ENCODE measurements at regions not wholly inside any gene's neighbourhood (a gene's known extent, or its start where the extent isn't known, plus 50 kb on each side); places are given as distances from the start of the nearest gene placed in this dataset.

- no peaks in the 10 kb centered on the region for H3K9me3 ChIP-seq (ENCODE audit: control insufficient read depth, insufficient read depth, low read depth, low read length)
- TF ChIP-seq PBX3 (CRISPR knock-in tag; IDR thresholded peaks at IDR 0.05) (no peak), GLI2 (tag by site-specific recombination; IDR thresholded peaks at IDR 0.05; ENCODE audit: borderline replicate concordance, low read depth) (no peak), ELK4 (IDR thresholded peaks at IDR 0.05; ENCODE audit: borderline replicate concordance, low read depth, low read length) (no peak), YY2 (tag by site-specific recombination; IDR thresholded peaks at IDR 0.05) (no peak), ZNF26 (tag by site-specific recombination; IDR thresholded peaks at IDR 0.05) (no peak), PRDM10 (tag by site-specific recombination; IDR thresholded peaks at IDR 0.05) (no peak), ZBTB21 (tag by site-specific recombination; IDR thresholded peaks at IDR 0.05) (no peak), ZNF19 (tag by site-specific recombination; IDR thresholded peaks at IDR 0.05; ENCODE audit: low read depth) (no peak), ZNF560 (tag by site-specific recombination; IDR thresholded peaks at IDR 0.05; ENCODE audit: borderline replicate concordance) (no peak), ZNF223 (tag by site-specific recombination; IDR thresholded peaks at IDR 0.05) (no peak), BCL11A (tag by site-specific recombination; IDR thresholded peaks at IDR 0.05; ENCODE audit: low read depth) (no peak), ZBTB6 (tag by site-specific recombination; IDR thresholded peaks at IDR 0.05) (no peak), ZNF248 (tag by site-specific recombination; IDR thresholded peaks at IDR 0.05) (no peak)
- ChIA-PET CTCF (interaction anchor here (0.6 to 1.3 kb wide), 6 partner anchors 10 to 370 kb away, joined by 3 to 6 read pairs (median 3); no protein-coding TSS in a partner anchor), POLR2A (no interaction called here)
- no peak overlapping the region for H3K27ac ChIP-seq (ENCODE audit: extremely low read depth, low read depth, low read length)
- no peaks in the 10 kb centered on the region for H3K4me1 ChIP-seq (ENCODE audit: control insufficient read depth, insufficient read depth, low read length)
- H3K4me3 ChIP-seq (ENCODE audit: low read depth, low read length): no peak overlapping the region
- no peaks in the 10 kb centered on the region for H3K36me3 ChIP-seq (ENCODE audit: control insufficient read depth in 2 of 2, insufficient read depth in 1 of 2, low read length in 2 of 2)
Observed at GRCh38 chr6:166253778-166254204, 54.4 kb downstream of the PRR18 start.

- no peak overlapping the region for H3K27ac ChIP-seq (ENCODE audit: extremely low read depth, low read depth, low read length)
- ChIA-PET POLR2A (interaction anchor here (0.7 kb wide), 1 partner anchor 128 kb away, joined by 4 read pairs; no protein-coding TSS in a partner anchor), CTCF (interaction anchor here (0.6 to 1.3 kb wide), 6 partner anchors 9 to 369 kb away, joined by 3 to 6 read pairs (median 3); no protein-coding TSS in a partner anchor)
- H3K4me3 ChIP-seq (ENCODE audit: low read depth, low read length): peak overlapping the region; percentile 22
- no peaks in the 10 kb centered on the region for H3K4me1 ChIP-seq (ENCODE audit: control insufficient read depth, insufficient read depth, low read length)
- H3K9me3 ChIP-seq (ENCODE audit: control insufficient read depth, insufficient read depth, low read depth, low read length): no peaks in the 10 kb centered on the region
- H3K36me3 ChIP-seq (ENCODE audit: control insufficient read depth in 2 of 2, insufficient read depth in 1 of 2, low read length in 2 of 2): no peaks in the 10 kb centered on the region
- TF ChIP-seq PRDM1 (tag by site-specific recombination; IDR thresholded peaks at IDR 0.05) (no peak), BCL11B (tag by site-specific recombination; IDR thresholded peaks at IDR 0.05; ENCODE audit: low read depth) (no peak), ZNF433 (tag by site-specific recombination; IDR thresholded peaks at IDR 0.05; ENCODE audit: low read depth) (no peak), ZNF366 (tag by site-specific recombination; conservative IDR thresholded peaks at IDR 0.05) (no peak), TRIM28 (IDR thresholded peaks at IDR 0.05; ENCODE audit: borderline replicate concordance, low read length) (no peak), ZNF791 (tag by site-specific recombination; IDR thresholded peaks at IDR 0.05) (no peak), KLF8 (tag by site-specific recombination; IDR thresholded peaks at IDR 0.05) (no peak), ZXDB (tag by site-specific recombination; IDR thresholded peaks at IDR 0.05) (no peak), ZFP69B (tag by site-specific recombination; IDR thresholded peaks at IDR 0.05) (no peak), ZBTB8A (tag by site-specific recombination; IDR thresholded peaks at IDR 0.05) (no peak), MZF1 (tag by site-specific recombination; IDR thresholded peaks at IDR 0.05; ENCODE audit: borderline replicate concordance) (no peak), ZNF664 (tag by site-specific recombination; IDR thresholded peaks at IDR 0.05) (no peak), ZNF639 (tag by site-specific recombination; IDR thresholded peaks at IDR 0.05) (no peak)
Observed at GRCh38 chr6:166253281-166253681, 54.9 kb downstream of the PRR18 start.
